ENCODE measurements at regions not wholly inside any gene's neighbourhood (a gene's known extent, or its start where the extent isn't known, plus 50 kb on each side); places are given as distances from the start of the nearest gene placed in this dataset.

GRCh38 chrX:5084279-5084678 is 1144.4 kb downstream of the NLGN4X start:
- Histone ChIP-seq H3K27me3 (ENCODE audit: insufficient read depth, low read length, poor library complexity, severe bottlenecking) (no peaks in the 10 kb centered on the region), H3K36me3 (ENCODE audit: insufficient read depth, low read length) (no peaks in the 10 kb centered on the region), H3K4me1 (ENCODE audit: insufficient read depth, low read length) (no peaks in the 10 kb centered on the region), H3K27ac (ENCODE audit: low read depth, low read length) (no peak overlapping the region), H3K4me3 (ENCODE audit: low read length) (no peak overlapping the region), H3K9me3 (ENCODE audit: low read length) (no peaks in the 10 kb centered on the region)
- Mint-ChIP-seq H3K27me3 (no peaks in the 10 kb centered on the region), H3K27ac (no peak overlapping the region), H3K4me3 (no peak overlapping the region), H3K36me3 (no peaks in the 10 kb centered on the region), H3K9me3 (peaks cover 0 to 5% (median 2%) of the 10 kb centered on the region in 5 donors), H3K4me1 (no peaks in the 10 kb centered on the region)
- CTCF ChIA-PET, result interaction anchor here (0.9 kb wide), 1 partner anchor 18 kb away, joined by 3 read pairs; no protein-coding TSS in a partner anchor
- POLR2A ChIA-PET, result no interaction called here
- no peak for DNase-seq

DNA sequence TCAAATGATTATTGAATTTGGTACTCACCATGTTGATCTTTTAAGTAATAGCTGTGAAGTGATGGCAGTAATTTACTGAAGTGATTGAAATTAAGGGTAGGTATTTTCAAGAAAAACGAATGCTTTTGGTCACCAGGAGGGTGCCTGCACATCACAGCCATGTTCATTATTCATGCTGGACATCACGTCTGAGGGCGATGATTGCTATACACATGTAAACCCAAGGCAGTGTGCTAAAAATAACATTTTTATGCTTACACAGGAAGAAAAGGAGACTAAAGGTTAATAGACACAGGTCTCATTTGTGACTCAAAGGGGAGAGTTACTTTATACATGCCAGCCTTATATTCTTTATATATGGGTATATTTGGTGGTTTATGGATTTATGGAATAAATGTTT is 1146.0 kb downstream of the NLGN4X start:
- no peaks in the 10 kb centered on the region for H3K9me3 ChIP-seq (ENCODE audit: low read length)
- H3K36me3 ChIP-seq (ENCODE audit: insufficient read depth, low read length), result no peaks in the 10 kb centered on the region
- H3K27ac ChIP-seq (ENCODE audit: low read depth, low read length), result no peak overlapping the region
- no peaks in the 10 kb centered on the region for H3K4me1 ChIP-seq (ENCODE audit: insufficient read depth, low read length)
- Mint-ChIP-seq H3K4me3 (no peak overlapping the region), H3K27ac (no peak overlapping the region), H3K36me3 (no peaks in the 10 kb centered on the region), H3K9me3 (peaks cover 0 to 9% (median 5%) of the 10 kb centered on the region in 5 donors), H3K27me3 (no peaks in the 10 kb centered on the region), H3K4me1 (no peaks in the 10 kb centered on the region)
- no peak for DNase-seq
- H3K27me3 ChIP-seq (ENCODE audit: insufficient read depth, low read length, poor library complexity, severe bottlenecking), result no peaks in the 10 kb centered on the region
- POLR2A ChIA-PET, result no interaction called here
- H3K4me3 ChIP-seq (ENCODE audit: low read length), result no peak overlapping the region
- CTCF ChIA-PET, result no interaction called here

DNA sequence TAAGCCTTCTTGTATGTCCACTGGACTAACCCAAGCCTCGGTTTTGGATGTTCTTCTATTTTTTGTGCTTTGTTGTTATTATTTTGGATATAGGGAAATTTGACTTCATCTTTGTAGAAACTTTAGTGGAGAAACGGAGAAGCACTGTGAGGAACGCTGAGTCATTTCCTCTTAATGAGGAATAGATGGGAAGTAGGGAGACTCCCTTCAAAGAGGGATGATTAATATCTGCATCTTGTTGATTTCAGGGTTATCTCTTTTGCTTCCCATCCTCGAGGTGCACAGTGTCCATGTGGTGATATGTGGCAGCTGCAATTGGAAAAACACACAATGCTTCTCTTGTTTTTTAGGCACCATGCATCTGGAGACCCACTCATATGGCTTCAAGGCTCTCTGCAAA is 1147.9 kb downstream of the NLGN4X start:
- H3K4me1 Mint-ChIP-seq, result no peaks in the 10 kb centered on the region
- POLR2A ChIA-PET, result no interaction called here

GRCh38 chrX:5068550-5068949 is 1160.1 kb downstream of the NLGN4X start:
- no peaks in the 10 kb centered on the region for H3K4me1 ChIP-seq (ENCODE audit: insufficient read depth, low read length)
- H3K27ac ChIP-seq (ENCODE audit: low read depth, low read length), result no peak overlapping the region
- no peaks in the 10 kb centered on the region for H3K9me3 ChIP-seq (ENCODE audit: low read length)
- H3K36me3 ChIP-seq (ENCODE audit: insufficient read depth, low read length), result no peaks in the 10 kb centered on the region
- H3K4me3 Mint-ChIP-seq, result no peak overlapping the region
- CTCF ChIA-PET, result no interaction called here
- no peaks in the 10 kb centered on the region for H3K36me3 Mint-ChIP-seq
- no peak for DNase-seq
- H3K4me1 Mint-ChIP-seq, result no peaks in the 10 kb centered on the region
- no peak overlapping the region for H3K4me3 ChIP-seq (ENCODE audit: low read length)
- H3K27ac Mint-ChIP-seq, result no peak overlapping the region
- H3K27me3 ChIP-seq (ENCODE audit: insufficient read depth, low read length, poor library complexity, severe bottlenecking), result no peaks in the 10 kb centered on the region
- peaks cover 0 to 10% (median 7%) of the 10 kb centered on the region in 5 donors for H3K9me3 Mint-ChIP-seq
- H3K27me3 Mint-ChIP-seq, result no peaks in the 10 kb centered on the region
- POLR2A ChIA-PET, result no interaction called here

More for the DNA sequence above, 1147.9 kb downstream of the NLGN4X start:
- no peak for DNase-seq
- Mint-ChIP-seq H3K9me3 (peaks cover 0 to 16% (median 11%) of the 10 kb centered on the region in 5 donors), H3K36me3 (no peaks in the 10 kb centered on the region), H3K4me3 (no peak overlapping the region), H3K27me3 (no peaks in the 10 kb centered on the region), H3K27ac (no peak overlapping the region)
- H3K9me3 ChIP-seq (ENCODE audit: low read length), result no peaks in the 10 kb centered on the region
- H3K27ac ChIP-seq (ENCODE audit: low read depth, low read length), result no peak overlapping the region
- no peaks in the 10 kb centered on the region for H3K27me3 ChIP-seq (ENCODE audit: insufficient read depth, low read length, poor library complexity, severe bottlenecking)
- H3K4me3 ChIP-seq (ENCODE audit: low read length), result no peak overlapping the region
- H3K4me1 ChIP-seq (ENCODE audit: insufficient read depth, low read length), result no peaks in the 10 kb centered on the region
- H3K36me3 ChIP-seq (ENCODE audit: insufficient read depth, low read length), result no peaks in the 10 kb centered on the region
- CTCF ChIA-PET, result no interaction called here

DNA sequence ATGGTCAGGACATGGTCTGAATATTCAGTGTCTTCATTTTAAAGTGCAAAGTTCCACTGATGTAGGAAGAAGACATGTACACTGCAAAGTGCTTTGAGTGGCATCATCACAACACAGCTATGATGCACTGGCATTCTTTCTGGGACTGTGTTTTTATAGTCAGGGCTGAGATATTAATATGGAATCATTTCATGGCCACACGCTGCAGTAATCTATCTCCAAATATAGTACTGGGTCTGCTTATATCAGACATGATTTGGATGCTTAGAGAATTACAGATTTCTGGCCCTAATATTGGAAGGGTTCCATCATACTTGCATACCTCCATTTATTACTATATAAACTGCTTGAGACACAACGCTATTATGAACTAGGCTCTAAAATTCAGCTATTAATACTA is 1170.9 kb downstream of the NLGN4X start:
- Mint-ChIP-seq H3K36me3 (no peaks in the 10 kb centered on the region), H3K27ac (no peak overlapping the region), H3K4me1 (no peaks in the 10 kb centered on the region), H3K4me3 (no peak overlapping the region), H3K9me3 (peaks cover 3 to 15% (median 8%) of the 10 kb centered on the region in 5 donors), H3K27me3 (no peaks in the 10 kb centered on the region)
- no peak overlapping the region for H3K27ac ChIP-seq (ENCODE audit: low read depth, low read length)
- no peaks in the 10 kb centered on the region for H3K36me3 ChIP-seq (ENCODE audit: insufficient read depth, low read length)
- H3K4me1 ChIP-seq (ENCODE audit: insufficient read depth, low read length), result no peaks in the 10 kb centered on the region
- no peak overlapping the region for H3K4me3 ChIP-seq (ENCODE audit: low read length)
- DNase-seq, result no peak
- H3K27me3 ChIP-seq (ENCODE audit: insufficient read depth, low read length, poor library complexity, severe bottlenecking), result no peaks in the 10 kb centered on the region
- ChIA-PET CTCF (no interaction called here), POLR2A (no interaction called here)
- H3K9me3 ChIP-seq (ENCODE audit: low read length), result no peaks in the 10 kb centered on the region

DNA sequence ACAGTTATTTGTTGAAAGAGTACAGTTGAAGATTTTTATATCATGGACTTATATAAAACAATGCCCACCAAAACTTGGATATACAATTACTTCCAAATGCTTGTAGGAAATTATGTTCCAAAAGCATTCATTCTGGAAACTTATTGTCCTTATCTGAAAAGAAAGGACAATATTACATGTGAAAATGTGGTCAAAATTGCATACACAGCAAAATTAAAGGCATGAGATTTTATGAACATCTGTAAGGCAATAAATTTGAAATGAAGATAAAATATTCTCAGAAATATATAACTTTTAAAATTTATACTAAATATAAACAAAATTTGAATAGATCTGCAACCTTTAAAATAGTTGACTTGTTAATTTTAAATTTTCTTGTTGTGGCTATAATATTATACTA is 1173.8 kb downstream of the NLGN4X start:
- Histone ChIP-seq H3K27ac (ENCODE audit: low read depth, low read length) (no peak overlapping the region), H3K27me3 (ENCODE audit: insufficient read depth, low read length, poor library complexity, severe bottlenecking) (no peaks in the 10 kb centered on the region), H3K4me3 (ENCODE audit: low read length) (no peak overlapping the region), H3K9me3 (ENCODE audit: low read length) (no peaks in the 10 kb centered on the region), H3K36me3 (ENCODE audit: insufficient read depth, low read length) (no peaks in the 10 kb centered on the region), H3K4me1 (ENCODE audit: insufficient read depth, low read length) (no peaks in the 10 kb centered on the region)
- no peak overlapping the region for H3K27ac Mint-ChIP-seq
- H3K36me3 Mint-ChIP-seq, result no peaks in the 10 kb centered on the region
- POLR2A ChIA-PET, result no interaction called here
- H3K9me3 Mint-ChIP-seq, result peaks cover 3 to 16% (median 8%) of the 10 kb centered on the region in 5 donors
- no peaks in the 10 kb centered on the region for H3K27me3 Mint-ChIP-seq
- no peak overlapping the region for H3K4me3 Mint-ChIP-seq
- CTCF ChIA-PET, result no interaction called here
- no peaks in the 10 kb centered on the region for H3K4me1 Mint-ChIP-seq
- DNase-seq, result no peak

DNA sequence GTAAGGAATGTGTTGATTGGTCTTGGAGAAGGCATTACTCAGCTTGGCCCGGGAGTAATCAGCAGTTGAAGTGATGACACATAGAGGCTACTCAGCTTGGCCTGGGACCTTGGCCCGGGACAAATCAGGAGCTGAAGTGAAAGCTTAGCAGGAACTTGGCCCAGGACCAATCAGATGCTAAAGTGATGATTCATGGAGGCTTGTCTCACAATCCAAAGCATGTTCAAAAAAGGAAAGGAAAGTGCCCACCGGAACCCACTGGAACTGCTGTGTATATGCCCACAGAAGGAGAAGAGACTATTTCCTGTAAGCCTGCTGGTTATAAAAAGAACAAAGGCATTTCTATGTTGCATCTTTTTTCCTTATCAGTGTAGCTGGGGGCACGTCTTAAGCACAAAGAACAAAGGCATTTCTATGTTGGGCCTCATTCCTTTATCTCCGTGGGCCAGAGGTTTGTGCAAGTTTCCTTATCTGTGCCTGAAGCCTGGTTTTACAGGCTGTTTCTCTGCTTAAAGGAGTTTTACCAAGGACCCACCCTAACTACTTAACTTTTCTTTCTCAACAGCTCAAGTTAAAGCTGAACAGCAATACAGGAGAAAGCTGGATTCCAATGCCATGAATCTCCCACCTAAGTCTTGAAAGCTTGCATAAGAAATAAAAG is 1176.7 kb downstream of the NLGN4X start:
- CTCF ChIA-PET, result no interaction called here
- no peak for DNase-seq

GRCh38 chrX:5042563-5042962 is 1186.1 kb downstream of the NLGN4X start:
- H3K4me3 Mint-ChIP-seq, result no peak overlapping the region
- no peaks in the 10 kb centered on the region for H3K4me1 ChIP-seq (ENCODE audit: insufficient read depth, low read length)

More for the DNA sequence above, 1176.7 kb downstream of the NLGN4X start:
- Mint-ChIP-seq H3K4me1 (no peaks in the 10 kb centered on the region), H3K4me3 (no peak overlapping the region), H3K27ac (no peak overlapping the region), H3K27me3 (no peaks in the 10 kb centered on the region), H3K36me3 (no peaks in the 10 kb centered on the region), H3K9me3 (peaks cover 0 to 16% (median 11%) of the 10 kb centered on the region in 5 donors)
- Histone ChIP-seq H3K36me3 (ENCODE audit: insufficient read depth, low read length) (no peaks in the 10 kb centered on the region), H3K9me3 (ENCODE audit: low read length) (no peaks in the 10 kb centered on the region), H3K27ac (ENCODE audit: low read depth, low read length) (no peak overlapping the region), H3K27me3 (ENCODE audit: insufficient read depth, low read length, poor library complexity, severe bottlenecking) (no peaks in the 10 kb centered on the region), H3K4me3 (ENCODE audit: low read length) (no peak overlapping the region), H3K4me1 (ENCODE audit: insufficient read depth, low read length) (no peaks in the 10 kb centered on the region)
- POLR2A ChIA-PET, result no interaction called here

More at GRCh38 chrX:5042563-5042962, 1186.1 kb downstream of the NLGN4X start:
- ChIA-PET POLR2A (no interaction called here), CTCF (no interaction called here)
- Histone ChIP-seq H3K36me3 (ENCODE audit: insufficient read depth, low read length) (no peaks in the 10 kb centered on the region), H3K4me3 (ENCODE audit: low read length) (no peak overlapping the region), H3K9me3 (ENCODE audit: low read length) (no peaks in the 10 kb centered on the region), H3K27me3 (ENCODE audit: insufficient read depth, low read length, poor library complexity, severe bottlenecking) (no peaks in the 10 kb centered on the region), H3K27ac (ENCODE audit: low read depth, low read length) (no peak overlapping the region)
- Mint-ChIP-seq H3K9me3 (peaks cover 2 to 32% (median 16%) of the 10 kb centered on the region in 5 donors), H3K27ac (no peak overlapping the region), H3K4me1 (no peaks in the 10 kb centered on the region), H3K36me3 (no peaks in the 10 kb centered on the region), H3K27me3 (no peaks in the 10 kb centered on the region)
- DNase-seq, result no peak

All from CD8-positive, alpha-beta memory T cell (primary cell).